Neuronal stem cell (in vitro differentiated cells): ENCODE measurements at regions not wholly inside any gene's neighbourhood (a gene's known extent, or its start where the extent isn't known, plus 50 kb on each side); places are given as distances from the start of the nearest gene placed in this dataset.

ENCODE experiments used
- DNase-seq: peaks from one replicate; pipeline ENCODE4 v3.0.0-alpha.2; 2013; ENCODE audit warnings: low spot score
- H2AFZ ChIP-seq: one replicate; pipeline ENCODE4 v1.6.1; 2013; ENCODE audit warnings: mild to moderate bottlenecking, low read length, inconsistent platforms
- H2AK5ac ChIP-seq: 2 replicates; pipeline ENCODE4 v1.6.1; 2013; ENCODE audit warnings: low read depth, mild to moderate bottlenecking, inconsistent platforms, low read length, moderate library complexity, mixed read lengths
- H2BK120ac ChIP-seq: 2 replicates; pipeline ENCODE4 v1.6.1; 2013; ENCODE audit warnings: low read depth, mild to moderate bottlenecking, inconsistent platforms, low read length, moderate library complexity, mixed read lengths
- H2BK12ac ChIP-seq: one replicate; pipeline ENCODE4 v1.6.1; 2013; ENCODE audit warnings: low read length, inconsistent platforms
- H2BK15ac ChIP-seq: 2 replicates; pipeline ENCODE4 v1.6.1; 2013; ENCODE audit warnings: mild to moderate bottlenecking, low read length, inconsistent platforms, mixed read lengths
- H2BK5ac ChIP-seq: one replicate; pipeline ENCODE4 v1.6.1; 2013; ENCODE audit warnings: inconsistent platforms, mild to moderate bottlenecking, low read length, moderate library complexity
- H3K14ac ChIP-seq: one replicate; pipeline ENCODE4 v1.6.1; 2013; ENCODE audit warnings: low read length, inconsistent platforms
- H3K18ac ChIP-seq: 2 replicates; pipeline ENCODE4 v1.6.1; 2013; ENCODE audit warnings: low read length, inconsistent platforms
- H3K23ac ChIP-seq: 2 replicates; pipeline ENCODE4 v1.6.1; 2013; ENCODE audit warnings: low read depth, mild to moderate bottlenecking, mixed read lengths, low read length, inconsistent platforms; ENCODE audit not compliant: poor library complexity
- H3K27ac ChIP-seq: replicated peaks from 3 replicates; pipeline ENCODE4 v1.5.1; 2013; ENCODE audit warnings: low read length, inconsistent platforms
- H3K27me3 ChIP-seq, 3 experiments: 2 replicates each; pipeline ENCODE4 v1.6.1; 2013; ENCODE audit warnings: low read length in 3 of 3, mild to moderate bottlenecking in 2 of 3, inconsistent platforms in 1 of 3, low read depth in 1 of 3, mixed read lengths in 1 of 3, moderate library complexity in 1 of 3; ENCODE audit not compliant: control insufficient read depth in 3 of 3, insufficient read depth in 3 of 3
- H3K36me3 ChIP-seq, 2 donors: replicated peaks in 1 of 2; 2 replicates each; pipeline ENCODE4 v1.6.1; 2013; ENCODE audit warnings: low read length in 2 of 2; ENCODE audit not compliant: control insufficient read depth in 2 of 2, insufficient read depth in 2 of 2
- H3K4ac ChIP-seq: 2 replicates; pipeline ENCODE4 v1.6.1; 2013; ENCODE audit warnings: inconsistent platforms, mild to moderate bottlenecking, low read length, moderate library complexity
- H3K4me1 ChIP-seq, 2 donors: 1 replicate in 1 of 2; 2 replicates in 1 of 2; pipeline ENCODE4 v1.6.1; 2013; ENCODE audit warnings: low read length in 2 of 2, low read depth in 1 of 2; ENCODE audit not compliant: control insufficient read depth in 2 of 2, insufficient read depth in 1 of 2
- H3K4me2 ChIP-seq: one replicate; pipeline ENCODE4 v1.6.1; 2013; ENCODE audit warnings: mild to moderate bottlenecking, low read length, inconsistent platforms; ENCODE audit not compliant: insufficient read depth, poor library complexity, severe bottlenecking
- H3K4me3 ChIP-seq, 2 donors: 2 replicates each; pipeline ENCODE4 v1.5.1; 2013; ENCODE audit warnings: low read length in 2 of 2, mild to moderate bottlenecking in 2 of 2, inconsistent platforms in 1 of 2, moderate library complexity in 1 of 2
- H3K79me1 ChIP-seq: one replicate; pipeline ENCODE4 v1.6.1; 2013; ENCODE audit warnings: low read depth, mild to moderate bottlenecking, inconsistent platforms, low read length, moderate library complexity
- H3K9ac ChIP-seq: one replicate; pipeline ENCODE4 v1.6.1; 2013; ENCODE audit warnings: mild to moderate bottlenecking, low read depth, low read length, inconsistent platforms; ENCODE audit not compliant: poor library complexity
- H3K9me3 ChIP-seq, 2 donors: replicated peaks in 1 of 2; 2 replicates each; pipeline versions ENCODE3 to v1.6.1; 2013; ENCODE audit warnings: low read length in 2 of 2, mild to moderate bottlenecking in 2 of 2, inconsistent platforms in 1 of 2, low read depth in 1 of 2, mixed read lengths in 1 of 2, moderate library complexity in 1 of 2; ENCODE audit not compliant: control insufficient read depth in 2 of 2, insufficient read depth in 1 of 2
- H4K8ac ChIP-seq: one replicate; pipeline ENCODE4 v1.6.1; 2013; ENCODE audit warnings: low read depth, mild to moderate bottlenecking, inconsistent platforms, low read length, moderate library complexity
- H4K91ac ChIP-seq: one replicate; pipeline ENCODE4 v1.6.1; 2013; ENCODE audit warnings: low read length, low read depth, mild to moderate bottlenecking, inconsistent platforms; ENCODE audit not compliant: poor library complexity
- WGBS, 2 donors: extraction: QIAGEN DNeasy Blood & Tissue Kit; methylation state at CpG; one replicate each; pipeline ENCODE4 v1.1.7; 2013; ENCODE audit warnings: missing lambda C conversion rate in 2 of 2, mixed read lengths in 1 of 2; ENCODE audit not compliant: insufficient read length in 2 of 2, insufficient replicate concordance in 1 of 2; ENCODE audit errors: extremely low coverage in 2 of 2; 5-methylcytosine and 5-hydroxymethylcytosine counted together

DNA sequence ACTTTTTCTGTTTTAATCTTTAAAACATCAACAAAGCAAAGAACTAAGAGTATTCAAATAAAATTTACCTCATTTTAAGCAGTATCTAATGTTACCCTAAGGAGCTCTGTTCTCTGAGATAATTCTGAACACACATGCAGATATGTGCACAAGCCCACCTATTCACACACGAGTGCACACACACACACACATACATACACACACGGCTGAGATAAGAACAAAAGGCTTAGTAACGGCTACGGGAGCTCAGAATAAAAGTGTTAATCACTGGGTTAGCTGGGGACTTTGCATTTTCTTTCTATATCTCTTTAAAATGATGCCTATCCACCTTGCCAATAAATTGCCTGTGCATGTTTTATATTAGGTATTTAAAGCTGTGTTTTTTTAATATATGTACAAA, 1096.3 kb downstream of the GALC start:
- no peak overlapping the region for H3K27ac ChIP-seq

DNA sequence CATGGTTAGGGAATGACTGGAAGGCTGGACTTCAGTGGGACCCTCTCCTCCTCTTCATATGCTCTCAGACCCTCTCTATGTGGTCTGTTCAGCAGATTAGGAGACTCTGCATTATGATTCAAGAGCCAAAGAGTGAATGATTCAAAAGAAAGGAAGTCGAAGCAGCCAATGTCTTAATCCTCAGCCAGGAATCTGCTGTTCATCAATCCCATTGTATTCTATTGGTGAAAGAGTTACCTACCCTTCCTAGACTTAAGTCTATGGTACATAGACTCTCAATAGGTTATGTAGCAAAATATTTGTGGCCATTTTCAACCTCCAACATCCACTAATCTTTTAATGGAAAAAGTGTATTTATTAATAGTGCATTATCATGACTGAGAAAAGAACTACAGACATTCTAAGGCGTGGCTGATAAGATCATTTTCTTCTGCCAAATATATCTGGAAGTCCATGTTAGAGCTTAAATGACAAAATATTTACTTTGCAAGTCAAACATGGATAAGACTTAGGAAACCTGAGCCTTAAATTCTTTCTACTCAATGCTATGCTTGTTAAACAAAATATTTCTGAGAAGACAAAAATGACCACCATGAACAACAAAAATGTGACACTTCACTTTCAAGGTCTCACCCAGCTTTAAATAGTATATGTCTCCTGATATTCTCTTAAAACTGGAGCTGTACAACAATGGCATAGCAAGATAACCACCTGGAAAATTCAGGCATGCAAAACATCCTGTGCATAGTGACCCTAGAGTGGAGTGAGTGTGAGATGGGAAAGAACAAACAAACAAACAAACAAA, 1100.6 kb downstream of the GALC start:
- Histone ChIP-seq H3K23ac (no peak overlapping the region), H3K79me1 (no peaks in the 10 kb centered on the region), H3K18ac (no peak overlapping the region), H4K8ac (no peak overlapping the region), H3K4me2 (no peak overlapping the region), H3K36me3 (no peaks in the 10 kb centered on the region), H3K9ac (no peak overlapping the region), H3K4ac (no peak overlapping the region), H3K4me1 (peaks cover 0 to 2% of the 10 kb centered on the region in 2 donors), H3K27ac (no peak overlapping the region), H2BK15ac (no peak overlapping the region), H3K9me3 (no peaks in the 10 kb centered on the region), H3K27me3 (no peaks in the 10 kb centered on the region), H2BK12ac (no peak overlapping the region), H2BK5ac (no peak overlapping the region), H4K91ac (no peak overlapping the region), H2AK5ac (no peak overlapping the region), H2BK120ac (no peak overlapping the region), H2AFZ (no peak overlapping the region), H3K14ac (no peak overlapping the region), H3K4me3 (no peak overlapping the region)
- WGBS, 2 donors: no CpG with 5 or more reads among the region's 2 CpGs
- DNase-seq: no peak

More for the DNA sequence above, 1096.3 kb downstream of the GALC start:
- Histone ChIP-seq H3K4me2 (no peak overlapping the region), H2AK5ac (no peak overlapping the region), H3K4me1 (peaks cover 0 to 2% of the 10 kb centered on the region in 2 donors), H3K14ac (no peak overlapping the region), H3K18ac (no peak overlapping the region), H2AFZ (no peak overlapping the region), H4K91ac (no peak overlapping the region), H3K4ac (no peak overlapping the region), H3K9ac (no peak overlapping the region), H3K9me3 (no peaks in the 10 kb centered on the region), H2BK15ac (no peak overlapping the region), H3K36me3 (no peaks in the 10 kb centered on the region), H2BK5ac (no peak overlapping the region), H2BK12ac (no peak overlapping the region), H3K27me3 (no peaks in the 10 kb centered on the region), H4K8ac (no peak overlapping the region), H3K79me1 (no peaks in the 10 kb centered on the region), H3K4me3 (no peak overlapping the region), H3K23ac (no peak overlapping the region), H2BK120ac (no peak overlapping the region)
- no CpG with 5 or more reads among the region's 4 CpGs for WGBS, 2 donors
- no peak for DNase-seq

DNA sequence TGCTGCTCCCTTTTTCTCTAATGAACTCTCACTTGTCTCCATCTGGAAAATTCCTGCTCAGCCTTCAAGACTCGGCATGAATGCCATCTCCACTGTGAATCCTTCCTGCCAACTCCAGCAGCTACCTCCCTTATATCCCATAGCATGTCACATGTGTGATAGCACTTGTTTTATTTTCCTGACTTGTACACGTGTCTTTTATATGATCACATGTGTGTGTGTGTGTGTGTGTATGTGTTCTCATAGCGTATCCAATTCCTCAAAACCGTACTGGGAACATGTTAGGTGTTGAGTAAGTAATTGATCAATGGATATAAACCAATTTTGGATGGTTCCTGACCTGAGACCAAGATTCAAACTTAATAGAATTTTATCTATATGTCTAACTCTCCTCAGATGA, 1107.7 kb downstream of the GALC start:
- Histone ChIP-seq H3K18ac (no peak overlapping the region), H3K4me2 (no peak overlapping the region), H2BK5ac (no peak overlapping the region), H4K91ac (no peak overlapping the region), H2BK15ac (no peak overlapping the region), H3K27me3 (peaks cover 0 to 2% (median 0%) of the 10 kb centered on the region in 3 experiments), H4K8ac (no peak overlapping the region), H3K4me3 (no peak overlapping the region), H3K23ac (no peak overlapping the region), H3K27ac (no peak overlapping the region), H3K4ac (no peak overlapping the region), H3K36me3 (no peaks in the 10 kb centered on the region), H2BK12ac (no peak overlapping the region), H3K9ac (no peak overlapping the region), H3K14ac (no peak overlapping the region), H2BK120ac (no peak overlapping the region), H2AK5ac (no peak overlapping the region), H3K9me3 (peaks cover 0 to 5% of the 10 kb centered on the region in 2 donors), H2AFZ (no peak overlapping the region), H3K79me1 (peaks cover 1% of the 10 kb centered on the region), H3K4me1 (no peaks in the 10 kb centered on the region)
- no peak for DNase-seq
- no CpG with 5 or more reads among the region's 4 CpGs for WGBS, 2 donors

DNA sequence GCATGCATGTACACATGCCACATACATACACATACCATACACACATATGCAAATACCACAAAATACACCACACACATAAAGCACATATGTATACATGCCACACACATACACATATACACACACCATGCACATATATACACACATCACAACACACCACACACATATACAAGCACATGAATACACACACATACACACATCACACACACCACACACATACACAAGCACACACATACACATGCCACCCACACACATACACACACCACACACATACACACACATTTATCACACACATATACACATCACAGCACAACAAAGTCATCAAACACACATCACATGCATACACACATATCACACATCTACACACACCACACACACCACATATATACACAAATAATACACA, 1108.5 kb downstream of the GALC start:
- H3K36me3 ChIP-seq: no peaks in the 10 kb centered on the region
- no peak overlapping the region for H2AK5ac ChIP-seq
- H2BK15ac ChIP-seq: no peak overlapping the region
- H3K4me1 ChIP-seq: no peaks in the 10 kb centered on the region
- no peak overlapping the region for H3K27ac ChIP-seq
- H3K27me3 ChIP-seq: peaks cover 0 to 2% (median 0%) of the 10 kb centered on the region in 3 experiments
- H3K23ac ChIP-seq: no peak overlapping the region
- peaks cover 0 to 5% of the 10 kb centered on the region in 2 donors for H3K9me3 ChIP-seq
- H3K4me3 ChIP-seq: no peak overlapping the region
- H3K18ac ChIP-seq: no peak overlapping the region
- peak overlapping the region; percentile 41 for H3K4ac ChIP-seq
- no peak overlapping the region for H3K14ac ChIP-seq
- no peak overlapping the region for H2BK5ac ChIP-seq
- peak overlapping the region; percentile 72 for H3K9ac ChIP-seq
- peaks cover 1% of the 10 kb centered on the region for H3K79me1 ChIP-seq
- no peak overlapping the region for H4K91ac ChIP-seq
- H2BK120ac ChIP-seq: no peak overlapping the region
- H2AFZ ChIP-seq: no peak overlapping the region
- DNase-seq: no peak
- H3K4me2 ChIP-seq: no peak overlapping the region
- H4K8ac ChIP-seq: no peak overlapping the region
- H2BK12ac ChIP-seq: no peak overlapping the region
